Activated effector memory CD4-positive, alpha-beta T cell treated with anti-CD3 and anti-CD28 coated beads, Interleukin-2, amount 50 U/mL, for 16 hours (primary cell): ENCODE measurements at regions not wholly inside any gene's neighbourhood (a gene's known extent, or its start where the extent isn't known, plus 50 kb on each side); places are given as distances from the start of the nearest gene placed in this dataset.
"Not testable (repeated sequence)": the region's sequence is repeated elsewhere in the genome, so short reads cannot be mapped to it uniquely, and the experiment has no call there.

ENCODE experiments used
- DNase-seq: peaks from one replicate; pipeline ENCODE4 v3.0.0-alpha.2; 2020

DNA sequence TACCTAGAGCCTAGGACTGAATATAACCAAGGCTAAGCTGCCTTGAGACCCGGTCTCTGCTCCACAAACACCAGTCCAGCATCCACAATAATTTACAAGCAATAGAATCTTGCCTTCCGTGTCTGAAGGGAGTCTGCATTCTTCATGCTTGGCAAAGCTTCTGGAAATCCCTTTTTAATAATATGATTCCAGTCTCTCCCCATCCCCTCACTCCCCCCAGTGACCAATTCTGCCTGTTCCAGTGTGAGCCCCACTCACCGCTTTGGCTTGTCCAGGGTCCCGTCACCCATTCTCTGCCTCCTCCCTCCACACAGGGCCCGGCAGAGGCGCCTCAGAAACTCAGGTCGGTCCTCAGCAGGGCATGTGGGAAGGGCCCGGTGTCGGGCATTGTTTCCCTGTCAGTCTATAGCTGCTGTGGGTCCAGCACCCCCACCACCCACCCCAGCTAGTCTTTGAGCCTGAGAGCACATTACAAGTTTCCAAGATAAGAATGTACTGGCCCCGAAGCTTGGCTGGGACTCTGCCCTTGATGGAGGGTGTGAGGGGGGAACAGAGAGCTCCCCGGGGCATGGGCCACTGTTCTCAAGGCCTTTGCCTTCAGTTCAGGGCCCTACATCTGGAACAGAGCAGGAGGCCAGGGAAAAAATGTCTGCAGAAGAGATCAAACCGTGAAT lies 129.7 kb upstream of the MYCN start:
- DNase-seq = no peak

DNA sequence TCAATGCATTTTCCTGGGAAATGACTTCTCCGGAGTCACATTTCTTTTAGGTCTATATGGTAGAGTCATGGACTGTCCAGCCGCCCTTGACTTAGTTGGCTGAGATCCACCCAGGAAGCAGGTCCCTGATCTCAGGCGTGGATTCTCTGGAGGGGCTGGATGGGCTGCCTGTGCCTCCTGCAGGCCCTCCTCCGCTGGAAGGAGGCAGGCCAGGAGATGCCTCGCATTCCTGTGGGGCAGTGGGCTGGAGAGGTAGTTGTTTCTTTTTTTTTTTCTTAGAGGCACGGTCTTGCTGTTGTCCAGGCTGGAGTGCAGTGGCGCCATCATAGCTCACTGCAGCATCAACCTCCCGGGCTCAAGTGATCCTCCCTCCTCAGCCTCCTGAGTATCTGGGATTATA lies 129.0 kb upstream of the MYCN start:
- DNase-seq = no peak

DNA sequence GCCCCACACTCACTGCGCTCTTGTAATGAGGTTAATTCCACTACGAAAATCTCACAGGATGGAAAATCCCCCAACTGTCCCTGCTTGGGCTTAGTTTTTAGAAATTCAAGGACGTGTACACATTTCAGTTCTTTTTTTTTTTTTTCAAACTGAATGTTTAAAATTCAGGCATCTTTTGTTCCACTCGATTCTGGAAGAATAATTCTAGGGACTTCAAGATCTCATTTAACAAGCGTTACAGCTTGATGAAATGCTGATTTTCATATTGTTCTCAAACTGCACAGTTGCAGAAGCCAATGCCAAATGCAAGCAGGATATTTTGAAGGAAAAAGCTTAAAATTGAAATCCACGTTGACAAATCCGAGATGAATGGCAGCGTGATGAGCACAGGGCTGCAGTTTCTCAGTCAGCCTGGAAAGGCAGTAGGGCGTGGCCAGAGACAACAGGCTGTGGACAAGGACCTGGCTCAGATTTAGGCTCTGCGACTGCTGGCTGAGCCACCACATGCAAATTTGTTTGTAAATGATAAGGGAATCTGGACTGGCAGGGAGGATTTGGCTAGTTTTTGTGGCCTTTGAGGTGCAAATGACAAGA lies 128.1 kb upstream of the MYCN start:
- no peak for DNase-seq

DNA sequence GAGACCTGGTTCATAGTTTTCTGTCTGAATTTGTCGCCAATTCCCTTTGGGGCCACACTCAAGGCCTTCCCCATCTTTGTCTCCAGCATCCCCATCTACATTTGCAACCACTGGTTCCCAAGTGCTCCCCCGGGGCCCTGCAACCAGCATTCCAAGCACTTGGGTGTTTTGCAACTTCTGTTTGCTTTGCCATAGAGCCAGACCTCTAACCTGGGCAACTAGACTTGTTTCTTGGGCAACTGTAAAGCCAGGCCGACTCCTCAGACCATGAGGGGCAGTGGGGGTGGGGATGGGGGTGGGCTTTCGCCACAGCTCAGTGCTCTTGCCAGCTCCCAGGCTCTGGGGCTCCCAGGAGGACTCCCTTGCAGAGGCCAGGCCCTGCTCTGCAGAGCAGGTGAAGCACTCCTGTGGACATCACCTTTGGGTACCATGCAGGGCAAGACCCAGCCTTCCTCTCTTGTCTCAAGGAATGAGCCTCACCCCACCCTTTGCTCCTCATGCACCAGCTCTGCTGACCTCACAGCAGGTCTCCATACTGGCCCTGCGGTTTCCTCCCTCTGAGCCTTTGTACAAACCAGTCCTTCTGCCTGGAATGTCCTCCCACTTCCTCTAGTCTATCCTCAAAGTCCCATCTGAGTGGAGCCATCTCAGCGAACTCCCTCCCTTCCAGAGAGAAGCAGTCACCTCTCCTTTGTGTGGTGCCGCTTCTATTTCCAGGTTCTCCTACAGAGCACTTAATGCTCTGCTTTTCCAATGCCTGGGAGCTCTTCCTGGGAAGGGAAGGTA lies 126.7 kb upstream of the MYCN start:
- DNase-seq = no peak

DNA sequence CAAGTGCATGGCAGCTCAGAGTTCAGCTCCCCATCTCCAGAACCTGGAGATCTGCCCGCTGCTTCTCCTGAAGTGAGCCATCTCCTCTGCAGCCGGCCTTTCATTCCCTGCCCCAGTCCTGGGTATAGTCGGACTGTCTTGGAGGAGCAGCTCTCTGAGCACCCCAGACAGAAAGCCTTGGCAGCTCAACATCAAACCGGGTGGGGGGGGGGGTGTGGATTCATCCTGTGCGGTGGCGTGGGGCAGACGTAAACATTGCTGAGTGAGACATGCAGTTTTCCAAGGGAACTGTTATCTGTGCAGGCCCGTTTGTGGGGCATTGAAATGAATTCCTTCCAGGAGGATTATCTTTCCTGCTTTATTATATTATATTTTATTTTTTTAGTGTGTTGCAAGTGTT lies 125.9 kb upstream of the MYCN start:
- DNase-seq = no peak

DNA sequence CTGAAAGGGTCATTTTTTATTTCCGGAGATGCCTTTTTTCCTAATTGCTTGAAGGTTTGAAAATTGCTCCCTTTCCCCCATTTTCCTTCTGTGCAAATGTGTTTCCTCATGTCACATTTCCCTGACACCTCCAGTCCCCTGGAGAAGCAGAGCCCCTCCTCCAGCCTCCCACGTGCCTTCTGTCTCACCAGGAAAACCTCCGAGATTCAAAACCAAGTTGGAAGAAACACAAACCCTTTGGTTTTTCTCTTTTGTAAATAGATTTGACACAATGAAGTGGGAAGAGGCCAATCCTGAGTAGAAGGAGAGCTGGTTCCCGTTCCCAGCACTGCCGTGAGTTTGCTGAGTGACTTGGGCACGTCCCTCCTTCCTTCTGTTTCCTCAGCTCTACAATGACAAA lies 125.4 kb upstream of the MYCN start:
- no peak for DNase-seq

DNA sequence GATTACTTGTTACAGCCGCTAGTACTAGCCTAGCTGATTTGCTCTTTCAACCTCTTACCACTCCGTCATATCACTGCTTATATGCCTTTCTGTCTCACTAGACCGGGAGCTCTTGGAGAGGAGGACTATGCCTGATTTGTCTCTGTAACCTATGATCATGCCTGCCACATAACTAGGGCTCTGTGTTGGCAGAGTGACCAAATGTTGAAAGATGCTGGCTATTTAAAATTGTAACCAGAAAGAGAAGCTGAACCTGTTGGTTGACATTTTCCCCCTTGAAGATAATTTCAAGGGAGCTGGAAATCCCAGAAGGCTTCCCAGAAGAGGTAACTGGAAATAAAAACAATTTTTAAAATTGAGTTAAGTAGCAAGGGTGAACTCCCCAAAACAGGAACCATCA lies 124.1 kb upstream of the MYCN start:
- no peak for DNase-seq

DNA sequence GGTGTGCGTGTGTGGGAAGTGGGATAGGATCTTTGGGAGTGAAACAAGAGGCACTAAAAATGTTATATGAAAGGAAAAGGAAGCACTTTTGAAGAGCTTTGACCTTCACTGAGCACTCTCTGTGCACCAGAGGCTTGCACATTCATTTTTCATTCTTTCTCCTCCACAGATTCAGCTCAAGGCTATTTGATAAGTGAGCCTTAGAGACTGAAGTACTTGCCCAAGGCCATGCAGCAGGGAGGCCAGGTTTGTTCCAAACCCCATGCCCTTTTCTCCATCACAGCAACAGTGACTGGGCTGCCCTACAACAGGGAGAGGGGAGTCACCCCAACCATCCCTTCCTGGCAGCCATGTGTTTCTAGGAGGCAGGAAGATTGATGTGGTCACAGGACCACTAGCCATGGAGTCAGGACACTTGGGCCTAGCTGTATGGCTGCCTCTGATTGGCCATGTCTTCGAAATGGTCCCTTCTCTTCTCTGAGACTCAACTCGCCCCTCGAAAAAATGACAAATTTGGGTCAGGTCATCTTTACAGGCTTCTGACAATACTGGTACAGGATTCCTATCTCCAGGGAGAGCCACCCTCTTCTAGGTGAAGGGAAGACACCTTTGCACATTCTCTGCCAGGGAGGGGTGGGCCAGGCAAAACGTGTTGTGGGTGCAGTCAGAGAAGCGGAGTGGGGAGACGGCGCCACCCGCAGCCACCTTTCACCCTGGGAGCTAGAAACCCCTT lies 123.5 kb upstream of the MYCN start:
- no peak for DNase-seq

DNA sequence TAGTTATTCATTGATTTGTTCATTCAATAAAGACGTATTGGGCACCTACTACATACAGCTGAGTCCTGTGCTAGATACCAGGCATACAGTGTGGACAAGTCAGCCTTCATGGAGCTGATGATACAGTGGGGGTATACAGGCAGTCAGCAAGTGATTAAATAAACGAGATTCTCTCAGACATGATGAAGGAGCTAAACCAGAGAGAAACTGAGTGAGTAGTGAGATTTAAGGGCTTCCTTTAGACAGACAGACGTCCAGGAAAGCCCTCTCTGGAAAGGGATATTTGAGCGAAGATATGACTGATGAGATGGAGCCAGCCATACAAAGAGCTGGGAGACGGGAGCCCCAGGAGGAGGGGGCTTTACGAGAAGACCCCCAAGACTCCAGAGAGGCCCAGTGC lies 122.6 kb upstream of the MYCN start:
- no peak for DNase-seq

DNA sequence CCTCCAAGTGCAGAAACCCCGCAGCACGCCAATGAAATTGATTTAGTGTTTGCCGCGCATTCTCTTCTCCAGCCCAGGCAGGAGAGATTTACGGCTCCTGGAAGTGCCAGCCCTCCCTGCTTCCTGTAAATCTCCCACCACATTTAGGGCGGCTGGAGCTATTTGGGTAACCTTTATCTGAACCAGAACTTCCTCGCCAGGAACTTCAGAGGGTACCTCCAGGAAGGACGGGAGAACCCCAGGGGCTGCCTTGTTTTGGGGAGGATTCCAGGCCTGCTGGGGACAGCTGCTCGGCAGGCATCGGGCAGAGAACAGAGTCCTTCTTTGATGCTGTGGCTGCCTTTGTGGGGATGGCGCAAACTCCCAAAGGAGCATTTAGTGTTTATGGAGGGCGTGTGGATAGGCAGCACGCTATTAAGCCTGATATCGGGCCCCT lies 122.0 kb upstream of the MYCN start:
- no peak for DNase-seq

DNA sequence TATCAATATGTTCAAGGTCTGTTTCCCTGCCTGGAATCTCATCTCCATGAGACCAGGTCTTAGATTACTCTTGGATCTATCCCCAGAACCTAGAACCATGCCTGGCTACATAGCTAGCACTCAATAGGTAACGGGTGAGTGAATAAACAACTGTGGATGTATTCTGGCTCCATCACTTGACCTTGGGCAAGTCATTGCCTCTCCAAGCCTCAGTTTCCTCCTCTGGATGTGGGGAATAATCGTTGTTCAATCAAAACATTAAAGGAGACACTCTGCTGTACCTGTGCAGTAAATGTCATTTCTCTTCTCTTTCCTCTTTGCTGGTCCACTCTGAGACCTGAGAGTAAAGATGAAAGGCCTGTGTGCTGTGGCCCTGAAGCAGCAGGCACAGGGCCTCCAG lies 121.5 kb upstream of the MYCN start:
- no peak for DNase-seq

DNA sequence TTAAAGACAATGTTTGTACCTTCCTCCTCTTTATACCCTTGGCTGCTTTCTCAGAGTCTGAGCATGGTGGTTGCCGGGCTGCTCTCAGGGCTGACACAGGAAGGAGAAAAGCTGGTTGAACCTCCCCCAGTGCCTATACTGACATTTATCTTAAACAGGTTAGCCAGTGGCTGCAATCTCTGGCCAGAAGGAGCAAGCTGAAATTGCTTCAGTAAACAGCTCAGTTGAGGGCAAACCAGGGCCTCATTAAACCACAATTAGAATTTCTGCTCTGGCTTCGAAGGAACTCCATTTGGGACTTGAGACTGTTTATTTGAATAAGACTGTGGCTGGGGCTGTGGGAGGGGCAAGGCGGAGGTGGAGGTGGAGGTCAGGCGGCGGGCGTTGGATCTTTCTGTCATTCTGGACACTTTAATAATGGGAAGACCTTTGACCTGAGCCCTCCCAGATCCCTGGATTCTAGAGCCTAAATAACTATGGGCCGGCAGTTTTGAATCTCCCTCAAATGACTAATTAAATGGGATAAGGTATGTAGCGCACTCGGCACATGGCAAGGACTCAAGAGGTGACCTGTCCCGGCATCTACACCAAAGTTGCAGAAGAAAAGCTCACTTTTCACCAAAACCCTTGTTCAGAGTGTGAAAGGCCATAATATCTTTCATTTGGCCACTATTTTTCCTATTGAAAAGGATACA lies 120.6 kb upstream of the MYCN start:
- DNase-seq = no peak

DNA sequence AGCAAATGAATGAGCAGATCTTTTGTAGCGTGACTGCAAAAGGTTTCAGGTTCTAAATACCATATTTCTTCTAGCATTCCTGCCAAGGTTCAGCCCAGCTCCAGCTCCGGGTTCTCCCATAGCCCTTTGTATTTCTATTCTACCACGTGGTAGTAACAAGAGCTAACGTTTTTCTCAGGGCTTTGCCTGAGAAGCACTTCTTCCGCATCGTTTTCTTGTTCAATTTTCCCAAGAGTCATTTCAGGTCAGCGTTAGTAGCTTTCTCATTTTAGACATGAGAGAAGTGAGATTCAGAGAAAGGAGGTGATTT lies 120.1 kb upstream of the MYCN start:
- no peak for DNase-seq

DNA sequence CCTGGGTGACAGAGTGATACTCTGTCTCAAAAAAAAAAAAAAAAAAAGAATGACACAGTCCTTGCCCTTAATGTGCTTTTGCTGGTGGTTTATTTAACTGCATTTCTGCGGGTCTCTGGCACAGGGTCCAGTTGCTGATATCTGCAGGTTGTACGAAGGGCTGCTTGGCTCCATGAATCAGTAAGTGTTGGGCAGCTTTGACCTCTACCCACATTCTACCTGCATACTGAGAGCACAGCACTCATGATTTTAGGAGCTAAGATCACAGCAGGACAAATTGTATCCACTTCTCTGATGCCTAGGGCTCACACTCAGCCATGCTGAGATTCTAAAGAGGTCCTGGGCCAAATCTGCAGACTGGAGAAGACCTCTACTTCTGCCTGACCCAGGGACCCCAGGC lies 119.4 kb upstream of the MYCN start:
- no peak for DNase-seq

DNA sequence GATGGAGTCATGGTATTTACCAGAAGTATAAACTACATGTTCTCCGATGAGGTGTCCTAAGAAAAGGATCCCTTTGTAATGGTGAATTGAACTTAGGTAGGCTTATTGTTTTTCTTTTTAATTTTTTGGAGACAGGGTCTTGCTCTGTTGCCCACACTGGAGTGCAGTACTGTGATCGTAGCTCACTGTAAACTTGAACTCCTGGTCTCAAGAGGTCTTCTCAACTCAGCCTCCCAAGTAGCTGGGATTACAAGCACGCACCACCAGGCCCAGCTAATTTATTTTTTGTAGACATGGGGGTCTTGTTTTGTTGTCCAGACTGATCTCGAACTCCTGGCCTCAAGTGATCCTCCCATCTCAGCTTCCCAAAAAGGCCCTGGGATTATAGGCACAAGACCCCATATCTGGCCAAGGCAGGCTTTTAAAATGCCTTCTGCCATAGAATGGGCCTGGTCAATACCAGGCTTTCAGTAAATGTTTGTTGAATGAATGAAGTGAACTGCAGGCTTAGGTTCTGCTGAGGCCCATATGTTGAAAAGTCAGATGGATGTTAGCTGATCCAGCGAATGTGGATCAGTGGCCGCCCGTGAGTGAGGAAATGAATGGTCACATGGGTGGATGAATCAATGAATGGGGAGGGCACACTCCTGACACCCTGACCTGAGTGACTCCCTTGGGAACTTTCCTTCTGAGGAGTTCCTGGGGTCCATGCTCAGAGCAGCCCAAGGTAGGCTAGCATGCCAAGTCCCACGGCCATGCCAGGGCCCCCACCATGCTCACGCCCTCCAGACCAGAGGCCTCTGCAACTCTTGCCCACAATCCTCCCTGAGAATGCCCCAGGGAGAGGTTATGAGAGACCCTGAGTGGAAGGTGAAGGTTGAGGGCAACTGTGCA lies 118.0 kb upstream of the MYCN start:
- DNase-seq = no peak

DNA sequence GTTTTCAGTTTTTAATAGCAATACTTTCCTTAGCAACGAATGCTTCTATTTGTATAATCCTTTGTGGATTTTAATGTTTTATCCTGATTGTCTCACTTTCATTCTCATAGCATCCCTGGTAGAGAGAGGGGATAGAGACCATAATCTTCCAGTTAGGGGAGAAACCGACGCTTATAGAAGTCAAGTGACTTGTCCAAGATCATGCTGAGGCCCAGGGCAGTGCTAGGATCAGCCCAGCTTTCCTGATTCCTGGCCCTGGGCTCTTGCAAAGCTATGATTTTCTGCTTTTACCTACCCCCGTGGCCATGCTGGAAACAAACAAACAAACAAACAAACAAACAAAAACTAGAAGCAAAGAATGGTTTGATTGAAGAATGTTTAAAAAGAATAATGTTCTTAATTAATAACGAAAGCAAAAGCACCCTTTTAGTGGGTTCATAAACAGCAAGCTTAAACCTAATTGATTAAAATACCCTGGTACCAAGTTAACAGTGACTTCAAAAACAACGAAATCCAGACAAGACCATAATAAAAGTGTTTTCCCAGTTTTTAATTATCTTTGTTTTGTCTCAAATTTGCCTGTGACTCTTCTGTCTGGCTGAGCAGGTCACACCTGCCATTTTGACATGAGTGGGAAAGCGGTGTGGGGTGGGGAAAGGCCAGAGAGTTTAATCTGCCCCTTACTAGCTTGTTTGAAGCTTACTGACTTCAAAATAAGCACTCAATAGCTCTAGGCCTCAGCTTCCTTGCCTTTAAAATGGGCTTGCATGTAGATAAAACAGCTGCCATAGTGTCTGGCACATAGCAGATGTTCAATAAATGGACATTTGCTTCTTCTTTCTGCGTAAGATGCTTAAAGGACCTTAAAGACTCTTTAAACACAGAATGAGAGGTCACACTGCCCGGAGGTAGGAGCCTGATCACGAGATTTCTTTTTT lies 116.6 kb upstream of the MYCN start:
- DNase-seq = no peak

DNA sequence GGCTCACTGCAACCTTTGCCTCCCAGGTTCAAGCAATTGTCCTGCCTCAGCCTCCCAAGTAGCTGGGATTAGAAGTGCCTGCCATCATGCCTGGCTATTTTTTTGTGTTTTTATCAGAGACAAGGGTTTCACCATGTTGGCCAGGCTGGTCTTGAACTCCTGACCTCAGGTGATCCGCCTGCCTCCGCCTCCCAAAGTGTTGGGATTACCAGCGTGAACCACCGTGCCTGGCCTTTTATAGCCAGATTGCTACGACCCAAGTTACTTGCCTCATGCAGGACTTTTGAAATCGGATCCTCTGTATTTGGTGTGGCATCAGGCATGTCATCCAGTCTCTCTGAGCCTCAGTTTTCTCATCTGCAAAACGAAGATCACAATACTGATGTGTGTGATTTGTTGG lies 115.9 kb upstream of the MYCN start:
- DNase-seq = not testable (repeated sequence)

DNA sequence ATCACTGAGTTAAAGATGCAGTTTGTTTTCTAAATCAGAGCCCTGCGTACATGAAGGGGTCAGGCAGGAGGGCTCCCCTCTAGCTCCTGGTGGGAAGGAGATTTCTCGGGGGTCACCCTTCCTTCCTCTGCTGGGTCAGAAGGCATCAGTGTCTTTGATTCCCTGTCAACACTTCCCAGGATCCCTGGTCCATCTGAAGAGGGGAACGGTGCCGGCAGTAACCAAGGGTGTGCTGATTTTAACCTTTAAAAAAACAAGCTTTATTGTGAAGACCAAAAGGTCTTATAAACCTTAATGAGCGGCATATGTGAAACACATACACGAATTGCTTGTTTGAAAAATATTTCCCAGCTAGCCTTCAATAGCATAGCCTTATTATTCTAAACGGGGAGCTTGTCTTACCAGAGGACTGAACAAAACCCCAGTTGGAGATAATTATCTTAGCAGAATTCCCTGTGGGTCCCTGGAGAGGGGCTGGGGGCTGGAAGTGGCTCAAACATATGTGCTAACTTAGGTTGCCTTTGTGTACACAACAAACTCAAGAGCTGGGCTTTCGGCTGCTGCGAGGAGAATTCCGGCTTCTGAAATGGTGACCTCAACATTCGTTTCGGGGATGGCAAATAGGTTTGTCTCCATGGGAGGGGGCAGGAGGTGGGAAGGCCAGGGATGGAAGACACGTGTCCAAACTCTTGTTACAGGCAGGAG lies 114.9 kb upstream of the MYCN start:
- DNase-seq = no peak

DNA sequence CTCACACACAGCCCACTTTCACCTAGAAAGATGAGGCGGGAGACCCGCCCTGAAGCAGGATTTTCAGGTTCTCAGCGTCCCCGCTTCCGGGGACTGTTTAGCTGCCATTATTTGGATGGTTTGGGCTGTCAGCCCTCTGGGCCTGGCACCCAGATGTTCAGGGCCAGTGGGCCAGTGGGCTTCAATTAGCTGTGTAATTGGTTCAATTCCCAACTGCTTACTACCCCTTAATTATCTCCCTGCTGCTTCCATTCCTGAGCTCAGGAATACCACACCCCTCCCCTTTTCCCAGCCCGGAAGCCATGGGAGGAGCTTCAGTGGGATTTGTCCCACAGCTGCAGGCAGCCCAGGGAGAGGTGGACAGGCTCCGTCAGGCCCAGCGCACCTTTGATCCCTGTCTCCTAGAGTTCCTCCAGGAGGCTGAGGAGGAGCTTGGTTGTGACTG lies 114.1 kb upstream of the MYCN start:
- DNase-seq = no peak

DNA sequence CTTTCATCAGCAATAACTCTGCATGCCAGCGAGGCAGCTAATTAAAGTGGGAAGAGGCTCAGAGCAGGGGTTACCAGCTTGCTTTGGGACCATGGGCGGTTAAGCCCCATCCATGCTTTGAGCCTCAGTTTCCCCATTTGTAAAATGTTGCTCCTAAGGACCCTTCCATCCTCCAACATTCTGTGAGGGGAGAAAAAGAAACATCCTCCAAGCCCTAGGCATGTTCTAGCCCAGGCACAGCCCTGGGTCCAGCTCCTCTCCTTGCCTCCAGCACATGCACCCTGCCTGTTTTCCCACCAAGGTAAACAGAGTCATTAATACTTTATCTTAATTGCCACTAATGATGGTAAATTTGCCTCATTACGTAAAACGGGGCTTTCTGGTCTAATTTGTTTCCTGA lies 113.3 kb upstream of the MYCN start:
- no peak for DNase-seq
